WTC11 (cell line): ENCODE measurements at regions not wholly inside any gene's neighbourhood (a gene's known extent, or its start where the extent isn't known, plus 50 kb on each side); places are given as distances from the start of the nearest gene placed in this dataset.

ENCODE experiments used
- ATAC-seq: fragments of 200-7000 bp; cut with Tn5 transposase; 2 replicates; pipeline ENCODE4 v1.10.0; 2021; ENCODE audit warnings: mild to moderate bottlenecking, moderate library complexity
- CTCF ChIA-PET: fragments of 300-600 bp; sonication (Branson Sonifier 250); formaldehyde crosslinking; loops from one replicate; lab custom pipeline; 2021; ENCODE audit warnings: antibody characterized with exemption; lab: Charles Lee
- POLR2A ChIA-PET: fragments of 350-600 bp; sonication (Branson Sonifier 250); formaldehyde crosslinking; loops from one replicate; lab custom pipeline; 2021; ENCODE audit warnings: antibody characterized with exemption; lab: Charles Lee
- DNase-seq: peaks from one replicate; pipeline ENCODE4 v3.0.0; 2021; ENCODE audit warnings: low spot score
- H3K27ac Mint-ChIP-seq: 2 replicates; pipeline ENCODE4 v1.8.0; 2021; ENCODE audit warnings: mixed read lengths
- H3K27me3 Mint-ChIP-seq: 2 replicates; pipeline ENCODE4 v1.8.0; 2021; ENCODE audit warnings: low read depth, mild to moderate bottlenecking, moderate library complexity, mixed read lengths
- H3K36me3 Mint-ChIP-seq: 2 replicates; pipeline ENCODE4 v1.8.0; 2021; ENCODE audit warnings: mixed read lengths
- H3K4me1 Mint-ChIP-seq: 2 replicates; pipeline ENCODE4 v1.8.0; 2022; ENCODE audit warnings: mixed read lengths
- H3K4me3 Mint-ChIP-seq: 2 replicates; pipeline ENCODE4 v1.8.0; 2021; ENCODE audit warnings: mild to moderate bottlenecking, moderate library complexity, mixed read lengths
- H3K9me3 Mint-ChIP-seq: 2 replicates; pipeline ENCODE4 v1.8.0; 2021; ENCODE audit warnings: mixed read lengths
- ATF2 ChIP-seq: sonication (generic); formaldehyde crosslinking; IDR thresholded peaks from 2 replicates; pipeline ENCODE4 v1.8.1; 2022; ENCODE audit warnings: low read depth, missing genetic modification reagents, borderline replicate concordance
- E2F4 ChIP-seq: sonication (generic); formaldehyde crosslinking; IDR thresholded peaks from 2 replicates; pipeline ENCODE4 v1.8.1; 2022; ENCODE audit warnings: low read depth, mild to moderate bottlenecking, moderate library complexity, missing genetic modification reagents, borderline replicate concordance
- FOXK1 ChIP-seq: sonication (generic); formaldehyde crosslinking; IDR thresholded peaks from 2 replicates; pipeline ENCODE4 v1.8.0; 2022; ENCODE audit warnings: mild to moderate bottlenecking, moderate library complexity, missing genetic modification reagents
- FOXP1 ChIP-seq: sonication (generic); formaldehyde crosslinking; IDR thresholded peaks from 2 replicates; pipeline ENCODE4 v1.8.0; 2022; ENCODE audit warnings: missing genetic modification reagents, mild to moderate bottlenecking, moderate library complexity, borderline replicate concordance
- HMGA2 ChIP-seq: fragments of 250-450 bp; sonication (Bioruptor Pico); IDR thresholded peaks from 2 replicates; pipeline ENCODE4 v1.4.0; 2021; ENCODE audit warnings: mild to moderate bottlenecking, moderate library complexity
- IRF2 ChIP-seq: sonication (generic); formaldehyde crosslinking; IDR thresholded peaks from 2 replicates; pipeline ENCODE4 v1.8.0; 2022; ENCODE audit warnings: low read depth, missing genetic modification reagents, borderline replicate concordance
- JUN ChIP-seq: sonication (generic); formaldehyde crosslinking; IDR thresholded peaks from 2 replicates; pipeline ENCODE4 v1.8.0; 2023; ENCODE audit warnings: mild to moderate bottlenecking, missing genetic modification reagents
- MYBL2 ChIP-seq: sonication (generic); formaldehyde crosslinking; IDR thresholded peaks from 2 replicates; pipeline ENCODE4 v1.8.1; 2023; ENCODE audit warnings: mild to moderate bottlenecking, moderate library complexity, missing genetic modification reagents
- NFATC4 ChIP-seq: fragments of 250-450 bp; sonication (Bioruptor Pico); IDR thresholded peaks from 2 replicates; pipeline ENCODE4 v1.9.0; 2021; ENCODE audit warnings: mild to moderate bottlenecking
- NR1H2 ChIP-seq: sonication (generic); formaldehyde crosslinking; IDR thresholded peaks from 2 replicates; pipeline ENCODE4 v1.9.0; 2021; ENCODE audit warnings: mild to moderate bottlenecking, moderate library complexity, missing genetic modification reagents
- OVOL2 ChIP-seq: fragments of 250-450 bp; sonication (Bioruptor Pico); IDR thresholded peaks from 2 replicates; pipeline ENCODE4 v1.9.0; 2021; ENCODE audit warnings: mild to moderate bottlenecking, borderline replicate concordance
- SMAD4 ChIP-seq: sonication (generic); formaldehyde crosslinking; IDR thresholded peaks from 2 replicates; pipeline ENCODE4 v1.8.0; 2022; ENCODE audit warnings: mild to moderate bottlenecking, missing genetic modification reagents
- TEAD4 ChIP-seq: sonication (generic); formaldehyde crosslinking; IDR thresholded peaks from 2 replicates; pipeline ENCODE4 v1.8.0; 2022; ENCODE audit warnings: mild to moderate bottlenecking, missing genetic modification reagents
- ZNF121 ChIP-seq: sonication (generic); formaldehyde crosslinking; IDR thresholded peaks from 2 replicates; pipeline ENCODE4 v1.8.0; 2023; ENCODE audit warnings: missing genetic modification reagents
- ZNF138 ChIP-seq: sonication (generic); formaldehyde crosslinking; conservative IDR thresholded peaks from 2 replicates; pipeline ENCODE4 v1.8.1; 2022; ENCODE audit warnings: mild to moderate bottlenecking, moderate library complexity, missing genetic modification reagents
- ZNF416 ChIP-seq: fragments of 250-450 bp; sonication (Bioruptor Pico); IDR thresholded peaks from 2 replicates; pipeline ENCODE4 v1.9.0; 2021; ENCODE audit warnings: mild to moderate bottlenecking, inconsistent platforms
- ZNF425 ChIP-seq: fragments of 250-450 bp; sonication (Bioruptor Pico); conservative IDR thresholded peaks from 2 replicates; pipeline ENCODE4 v1.9.0; 2021; ENCODE audit warnings: mild to moderate bottlenecking
- TF ChIP-seq, protein P1 (sequence below): sonication (generic); formaldehyde crosslinking; IDR thresholded peaks from 2 replicates; pipeline ENCODE4 v1.8.0; 2023; ENCODE audit warnings: missing genetic modification reagents, mild to moderate bottlenecking, borderline replicate concordance
- TF ChIP-seq, protein P2 (sequence below): sonication (generic); formaldehyde crosslinking; IDR thresholded peaks from 2 replicates; pipeline ENCODE4 v1.8.1; 2023; ENCODE audit warnings: mild to moderate bottlenecking, missing genetic modification reagents

- Mint-ChIP-seq H3K4me1 (peaks cover 22% of the 10 kb centered on the region), H3K27me3 (no peaks in the 10 kb centered on the region), H3K4me3 (no peak overlapping the region), H3K9me3 (0 out of 2 replicates have a peak, but pooled peaks cover 4% of the 10 kb centered on the region), H3K27ac (no peak overlapping the region)
- ChIA-PET CTCF (no interaction called here), POLR2A (no interaction called here)
- DNase-seq (no peak), ATAC-seq (no peak)
- TF ChIP-seq NR1H2 (CRISPR knock-in tag), result no peak
- no peak for TF ChIP-seq IRF2 (CRISPR knock-in tag)
- no peak for TF ChIP-seq ZNF416
- TF ChIP-seq FOXK1, result no peak
- TF ChIP-seq, protein P1, sequence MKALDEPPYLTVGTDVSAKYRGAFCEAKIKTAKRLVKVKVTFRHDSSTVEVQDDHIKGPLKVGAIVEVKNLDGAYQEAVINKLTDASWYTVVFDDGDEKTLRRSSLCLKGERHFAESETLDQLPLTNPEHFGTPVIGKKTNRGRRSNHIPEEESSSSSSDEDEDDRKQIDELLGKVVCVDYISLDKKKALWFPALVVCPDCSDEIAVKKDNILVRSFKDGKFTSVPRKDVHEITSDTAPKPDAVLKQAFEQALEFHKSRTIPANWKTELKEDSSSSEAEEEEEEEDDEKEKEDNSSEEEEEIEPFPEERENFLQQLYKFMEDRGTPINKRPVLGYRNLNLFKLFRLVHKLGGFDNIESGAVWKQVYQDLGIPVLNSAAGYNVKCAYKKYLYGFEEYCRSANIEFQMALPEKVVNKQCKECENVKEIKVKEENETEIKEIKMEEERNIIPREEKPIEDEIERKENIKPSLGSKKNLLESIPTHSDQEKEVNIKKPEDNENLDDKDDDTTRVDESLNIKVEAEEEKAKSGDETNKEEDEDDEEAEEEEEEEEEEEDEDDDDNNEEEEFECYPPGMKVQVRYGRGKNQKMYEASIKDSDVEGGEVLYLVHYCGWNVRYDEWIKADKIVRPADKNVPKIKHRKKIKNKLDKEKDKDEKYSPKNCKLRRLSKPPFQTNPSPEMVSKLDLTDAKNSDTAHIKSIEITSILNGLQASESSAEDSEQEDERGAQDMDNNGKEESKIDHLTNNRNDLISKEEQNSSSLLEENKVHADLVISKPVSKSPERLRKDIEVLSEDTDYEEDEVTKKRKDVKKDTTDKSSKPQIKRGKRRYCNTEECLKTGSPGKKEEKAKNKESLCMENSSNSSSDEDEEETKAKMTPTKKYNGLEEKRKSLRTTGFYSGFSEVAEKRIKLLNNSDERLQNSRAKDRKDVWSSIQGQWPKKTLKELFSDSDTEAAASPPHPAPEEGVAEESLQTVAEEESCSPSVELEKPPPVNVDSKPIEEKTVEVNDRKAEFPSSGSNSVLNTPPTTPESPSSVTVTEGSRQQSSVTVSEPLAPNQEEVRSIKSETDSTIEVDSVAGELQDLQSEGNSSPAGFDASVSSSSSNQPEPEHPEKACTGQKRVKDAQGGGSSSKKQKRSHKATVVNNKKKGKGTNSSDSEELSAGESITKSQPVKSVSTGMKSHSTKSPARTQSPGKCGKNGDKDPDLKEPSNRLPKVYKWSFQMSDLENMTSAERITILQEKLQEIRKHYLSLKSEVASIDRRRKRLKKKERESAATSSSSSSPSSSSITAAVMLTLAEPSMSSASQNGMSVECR (CRISPR knock-in tag), result no peak
- TF ChIP-seq, all 79 proteins: peak for 0
- no peaks in the 10 kb centered on the region for H3K36me3 Mint-ChIP-seq
Observed at GRCh38 chr11:30717009-30717408, 130.9 kb upstream of the MPPED2 start.

DNA sequence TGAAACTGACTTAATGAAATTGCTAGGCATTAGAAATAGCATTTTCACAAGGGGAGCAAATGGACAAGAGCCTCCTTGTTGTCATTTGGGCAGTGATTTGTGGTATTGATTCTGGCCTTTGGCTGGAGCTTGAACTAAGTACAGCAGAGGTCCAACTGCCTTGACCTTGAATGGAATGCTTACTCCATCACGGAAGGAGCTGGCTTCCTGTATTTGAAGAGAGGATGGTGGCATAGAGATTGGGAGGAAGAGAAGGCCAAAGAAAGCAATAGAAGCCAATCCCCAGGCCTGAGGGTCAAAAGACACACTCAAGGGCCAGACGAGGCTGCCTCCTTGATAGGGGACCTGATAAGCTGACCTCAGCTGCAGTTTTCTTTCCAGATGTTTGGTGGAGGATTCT, 126.6 kb upstream of the MPPED2 start:
- DNase-seq (no peak), ATAC-seq (no peak)
- POLR2A ChIA-PET, result no interaction called here
- Mint-ChIP-seq H3K4me3 (no peak overlapping the region), H3K36me3 (no peaks in the 10 kb centered on the region), H3K9me3 (no peaks in the 10 kb centered on the region), H3K27ac (no peak overlapping the region), H3K27me3 (no peaks in the 10 kb centered on the region), H3K4me1 (0 out of 2 replicates have a peak, but pooled peaks cover 6% of the 10 kb centered on the region)
- CTCF ChIA-PET, result interaction anchor here (1.0 kb wide), 1 partner anchor 201 kb away, joined by 4 read pairs; no protein-coding TSS in a partner anchor
- TF ChIP-seq JUN (no peak), FOXP1 (no peak), SMAD4 (CRISPR knock-in tag) (no peak), OVOL2 (CRISPR knock-in tag) (no peak), NFATC4 (CRISPR knock-in tag) (no peak), MYBL2 (CRISPR knock-in tag) (no peak), ATF2 (no peak), FOXK1 (no peak), HMGA2 (CRISPR knock-in tag) (no peak), TEAD4 (CRISPR knock-in tag) (no peak), ZNF425 (CRISPR knock-in tag) (no peak), ZNF138 (CRISPR knock-in tag) (no peak), ZNF121 (CRISPR knock-in tag) (no peak), E2F4 (no peak)
- TF ChIP-seq, protein P1 (CRISPR knock-in tag), result no peak
- TF ChIP-seq, protein P2, sequence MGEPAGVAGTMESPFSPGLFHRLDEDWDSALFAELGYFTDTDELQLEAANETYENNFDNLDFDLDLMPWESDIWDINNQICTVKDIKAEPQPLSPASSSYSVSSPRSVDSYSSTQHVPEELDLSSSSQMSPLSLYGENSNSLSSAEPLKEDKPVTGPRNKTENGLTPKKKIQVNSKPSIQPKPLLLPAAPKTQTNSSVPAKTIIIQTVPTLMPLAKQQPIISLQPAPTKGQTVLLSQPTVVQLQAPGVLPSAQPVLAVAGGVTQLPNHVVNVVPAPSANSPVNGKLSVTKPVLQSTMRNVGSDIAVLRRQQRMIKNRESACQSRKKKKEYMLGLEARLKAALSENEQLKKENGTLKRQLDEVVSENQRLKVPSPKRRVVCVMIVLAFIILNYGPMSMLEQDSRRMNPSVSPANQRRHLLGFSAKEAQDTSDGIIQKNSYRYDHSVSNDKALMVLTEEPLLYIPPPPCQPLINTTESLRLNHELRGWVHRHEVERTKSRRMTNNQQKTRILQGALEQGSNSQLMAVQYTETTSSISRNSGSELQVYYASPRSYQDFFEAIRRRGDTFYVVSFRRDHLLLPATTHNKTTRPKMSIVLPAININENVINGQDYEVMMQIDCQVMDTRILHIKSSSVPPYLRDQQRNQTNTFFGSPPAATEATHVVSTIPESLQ (CRISPR knock-in tag), result no peak
